ENCODE measurements at regions not wholly inside any gene's neighbourhood (a gene's known extent, or its start where the extent isn't known, plus 50 kb on each side); places are given as distances from the start of the nearest gene placed in this dataset.

- TF ChIP-seq CTCF (IDR thresholded peaks at IDR 0.05), result no peak
- H3K4me3 ChIP-seq, result no peak overlapping the region
These were observed 585.4 kb downstream of the SNAPC1 start for GRCh38 chr14:62347562-62348011.

GRCh38 chr14:62357362-62357761, 595.1 kb downstream of the SNAPC1 start:
- no peak for DNase-seq (ENCODE audit: low spot score)
- no peak overlapping the region for H3K4me3 ChIP-seq
- no peak overlapping the region for H3K27ac ChIP-seq
- TF ChIP-seq CTCF (IDR thresholded peaks at IDR 0.05), result no peak

More at GRCh38 chr14:62347562-62348011, 585.4 kb downstream of the SNAPC1 start:
- DNase-seq (ENCODE audit: low spot score), result no peak
- H3K27ac ChIP-seq, result no peak overlapping the region

- Histone ChIP-seq H3K4me3 (no peak overlapping the region), H3K27ac (no peak overlapping the region)
- TF ChIP-seq CTCF (IDR thresholded peaks at IDR 0.05), result no peak
- no peak for DNase-seq (ENCODE audit: low spot score)
These were observed 601.9 kb downstream of the SNAPC1 start for GRCh38 chr14:62364161-62364560.

- TF ChIP-seq CTCF (IDR thresholded peaks at IDR 0.05), result no peak
- Histone ChIP-seq H3K4me3 (no peak overlapping the region), H3K27ac (no peak overlapping the region)
- no peak for DNase-seq (ENCODE audit: low spot score)
These were observed 602.6 kb downstream of the SNAPC1 start for GRCh38 chr14:62364800-62365280.

- Histone ChIP-seq H3K4me3 (no peak overlapping the region), H3K27ac (no peak overlapping the region)
- TF ChIP-seq CTCF (IDR thresholded peaks at IDR 0.05), result no peak
- DNase-seq (ENCODE audit: low spot score), result no peak
These were observed 607.8 kb downstream of the SNAPC1 start for GRCh38 chr14:62369919-62370560.

- H3K27ac ChIP-seq, result no peak overlapping the region
- DNase-seq (ENCODE audit: low spot score), result no peak
- no peak overlapping the region for H3K4me3 ChIP-seq
- no peak for TF ChIP-seq CTCF (IDR thresholded peaks at IDR 0.05)
These were observed 611.7 kb downstream of the SNAPC1 start for GRCh38 chr14:62373944-62374343.

GRCh38 chr14:62378057-62378456, 615.8 kb downstream of the SNAPC1 start:
- no peak for TF ChIP-seq CTCF (IDR thresholded peaks at IDR 0.05)
- DNase-seq (ENCODE audit: low spot score), result no peak
- H3K4me3 ChIP-seq, result no peak overlapping the region
- no peak overlapping the region for H3K27ac ChIP-seq
